KBM-7 (cell line): ENCODE measurements at regions not wholly inside any gene's neighbourhood (a gene's known extent, or its start where the extent isn't known, plus 50 kb on each side); places are given as distances from the start of the nearest gene placed in this dataset.
"Not testable (repeated sequence)": the region's sequence is repeated elsewhere in the genome, so short reads cannot be mapped to it uniquely, and the experiment has no call there.

Experiments
- DNase-seq: peaks from one replicate; pipeline ENCODE4 v3.0.0-alpha.2; 2015
- in situ Hi-C: fragments of 300-500 bp; cut with MboI; formaldehyde crosslinking; loops from 2 replicates; pipeline ENCODE4 v1.14.3; 2020; ENCODE audit warnings: low sequenced_read_pairs, low pct_unique_long_range_greater_than_20kb, mixed read lengths

GRCh38 chr14:89489761-89490437, 72.9 kb upstream of the FOXN3 start:
- DNase-seq, result no peak

GRCh38 chr14:89486961-89487360, 69.9 kb upstream of the FOXN3 start:
- in situ Hi-C loops, result no loop called here
- no peak for DNase-seq

More at GRCh38 chr14:89489761-89490437, 72.9 kb upstream of the FOXN3 start:
- in situ Hi-C loops, result no loop called here

- no peak for DNase-seq
- in situ Hi-C loops, result no loop called here
Measured at GRCh38 chr14:89486505-89486904, 69.5 kb upstream of the FOXN3 start.

GRCh38 chr14:89485264-89485663, 68.2 kb upstream of the FOXN3 start:
- no peak for DNase-seq
- in situ Hi-C loops, result no loop called here

DNA sequence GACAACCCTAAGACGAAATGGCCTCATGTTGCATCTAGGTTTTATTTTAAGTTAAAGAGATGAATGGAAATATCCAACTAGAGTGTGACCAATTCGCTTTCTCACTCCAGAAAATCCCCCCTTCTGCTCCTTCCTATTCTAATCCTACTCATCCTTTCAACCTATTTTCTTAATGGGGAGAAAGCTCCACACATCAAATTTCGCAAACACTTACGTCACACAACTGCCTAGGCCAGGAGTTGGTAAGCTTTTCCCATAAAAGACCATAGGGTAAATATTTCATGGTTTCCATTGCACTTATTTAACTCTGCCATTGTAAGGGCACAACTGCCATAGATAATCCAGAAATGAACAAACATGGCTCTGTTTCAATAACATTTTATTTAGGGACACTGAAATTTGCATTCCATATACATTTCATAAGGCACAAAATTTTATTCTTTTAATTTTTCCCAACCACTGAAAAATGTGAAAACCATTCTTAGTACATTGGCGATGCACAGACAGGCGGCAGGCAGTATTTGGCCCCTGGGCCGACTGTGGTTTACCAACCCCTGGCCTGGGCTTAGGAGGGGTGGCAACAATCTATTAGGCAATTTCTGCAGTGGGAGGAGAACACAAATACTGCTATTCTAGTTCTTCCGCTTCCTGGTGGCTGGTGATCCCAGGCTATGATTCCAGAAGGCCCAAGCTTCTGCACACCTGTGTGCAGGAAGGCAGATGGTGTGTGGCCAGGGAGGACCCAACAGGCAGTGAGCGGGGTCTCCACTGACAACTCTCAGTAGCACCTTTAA, 67.2 kb upstream of the FOXN3 start:
- DNase-seq, result no peak
- in situ Hi-C loops, result no loop called here

DNA sequence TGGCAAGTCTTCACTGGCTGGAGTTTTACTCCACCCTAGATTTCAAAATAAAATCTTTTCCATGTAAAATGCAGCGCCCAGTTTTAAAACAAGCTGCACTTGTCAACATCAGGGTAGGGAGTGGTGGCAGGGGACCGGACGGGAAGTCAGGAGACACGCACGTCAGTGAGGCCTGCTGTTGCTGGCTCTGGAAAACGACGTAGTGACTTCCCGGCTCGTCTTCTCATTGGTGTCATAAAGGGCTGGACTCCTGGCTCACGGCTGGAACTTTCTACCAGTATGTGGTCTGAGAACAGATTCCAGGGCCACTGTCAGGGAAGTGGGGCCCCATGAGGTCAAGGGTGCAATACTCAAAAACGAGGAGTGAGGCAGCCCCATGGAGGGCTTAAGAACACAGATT, 64.2 kb upstream of the FOXN3 start:
- DNase-seq, result no peak
- in situ Hi-C loops, result no loop called here

DNA sequence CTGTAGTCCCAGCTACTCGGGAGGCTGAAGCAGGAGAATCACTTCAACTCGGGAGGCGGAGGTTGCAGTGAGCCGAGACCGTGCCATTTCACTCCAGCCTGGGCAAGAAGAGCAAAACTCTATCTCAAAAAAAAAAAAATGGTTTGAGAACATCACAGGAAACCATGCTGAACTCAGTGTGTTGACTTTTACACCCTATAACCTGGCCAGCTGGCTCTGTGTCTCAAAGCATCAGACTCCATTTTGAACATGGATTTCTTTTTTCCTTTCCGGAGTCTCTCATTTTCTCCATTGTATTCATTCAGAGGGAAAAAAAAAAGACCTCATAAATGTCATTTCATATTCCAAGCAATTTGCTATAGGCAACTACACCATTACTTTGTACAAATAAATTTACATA, 63.2 kb upstream of the FOXN3 start:
- in situ Hi-C loops, result no loop called here

DNA sequence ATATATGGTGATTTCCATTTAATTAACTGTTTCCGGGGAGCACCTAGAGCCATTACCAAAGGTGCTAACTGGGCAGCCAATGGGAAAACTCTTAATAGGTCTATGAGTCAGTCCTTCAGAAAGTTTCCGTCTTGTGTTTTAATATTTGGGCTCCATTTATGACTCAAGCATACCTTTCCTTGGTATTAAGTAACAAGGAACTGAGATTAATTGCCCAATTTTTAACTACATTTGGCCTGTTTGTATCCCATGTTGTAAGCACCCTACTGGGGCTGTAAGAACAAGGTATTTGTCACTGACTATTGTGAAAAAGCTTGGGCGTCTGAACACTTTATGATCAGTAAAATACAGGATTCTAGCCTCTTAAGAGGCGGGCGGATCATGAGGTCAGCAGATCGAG, 62.8 kb upstream of the FOXN3 start:
- no peak for DNase-seq
- in situ Hi-C loops, result no loop called here

More for the DNA sequence above, 63.2 kb upstream of the FOXN3 start:
- DNase-seq, result no peak

DNA sequence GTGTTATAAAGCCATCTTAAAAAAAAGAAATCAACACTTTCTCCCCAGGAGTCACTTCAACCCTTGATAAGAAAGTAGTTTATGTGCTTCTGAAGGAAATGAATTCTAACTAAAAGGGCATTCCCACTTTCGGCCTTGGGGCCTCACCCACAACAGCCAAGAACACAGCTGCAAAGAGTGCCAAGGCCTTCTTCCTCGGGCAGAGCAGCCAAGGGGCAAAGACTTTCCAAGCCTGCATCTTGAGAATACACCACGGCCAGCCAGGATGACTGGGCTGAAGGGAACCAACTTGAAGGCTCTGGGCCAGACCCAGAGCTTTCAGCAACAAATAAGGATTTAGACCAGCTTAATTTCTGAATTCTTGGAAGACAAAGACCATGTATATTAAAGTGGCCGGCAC, 60.4 kb upstream of the FOXN3 start:
- in situ Hi-C loops, result no loop called here

GRCh38 chr14:89476354-89476896, 59.4 kb upstream of the FOXN3 start:
- DNase-seq, result no peak
- in situ Hi-C loops, result no loop called here

More for the DNA sequence above, 60.4 kb upstream of the FOXN3 start:
- no peak for DNase-seq

DNA sequence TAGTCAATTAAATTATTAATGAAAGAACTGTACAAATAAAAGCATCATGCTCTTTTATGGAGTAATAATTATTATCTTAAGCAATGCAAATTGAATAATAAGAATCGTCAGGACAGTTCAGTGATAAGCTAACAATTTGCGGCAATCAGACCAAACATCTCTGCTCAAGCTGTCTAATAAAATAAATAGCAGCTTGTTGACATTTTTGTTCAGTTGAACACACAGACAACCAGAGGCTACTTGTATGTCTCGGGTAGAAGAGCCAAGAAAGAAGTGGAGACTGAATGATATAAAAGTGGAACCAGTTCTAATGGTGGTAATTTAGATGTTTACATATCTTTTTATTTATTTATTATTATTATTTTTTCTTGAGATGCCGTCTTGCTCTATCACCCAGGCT, 57.4 kb upstream of the FOXN3 start:
- no peak for DNase-seq
- in situ Hi-C loops, result no loop called here

DNA sequence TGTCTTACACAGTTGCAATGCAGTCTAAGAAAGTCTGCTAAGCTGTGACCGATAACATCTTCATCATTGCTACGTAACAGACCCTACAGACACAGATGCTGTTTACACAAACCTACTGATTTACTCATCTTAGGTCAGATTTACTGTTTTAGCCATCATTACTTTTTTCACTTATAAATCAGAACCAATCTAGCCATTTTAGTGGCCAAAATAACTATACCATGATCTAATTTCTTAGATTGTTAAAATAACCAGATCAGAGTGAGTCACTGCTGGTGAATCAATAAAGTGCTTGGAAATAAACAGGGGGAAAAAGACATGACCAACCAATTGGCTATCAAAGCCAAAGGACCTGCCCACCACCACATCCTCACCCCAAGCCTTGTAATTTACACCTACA, 57.0 kb upstream of the FOXN3 start:
- in situ Hi-C loops, result no loop called here

GRCh38 chr14:89473569-89473968, 56.5 kb upstream of the FOXN3 start:
- in situ Hi-C loops, result no loop called here
- DNase-seq, result no peak

More for the DNA sequence above, 57.0 kb upstream of the FOXN3 start:
- DNase-seq, result no peak

DNA sequence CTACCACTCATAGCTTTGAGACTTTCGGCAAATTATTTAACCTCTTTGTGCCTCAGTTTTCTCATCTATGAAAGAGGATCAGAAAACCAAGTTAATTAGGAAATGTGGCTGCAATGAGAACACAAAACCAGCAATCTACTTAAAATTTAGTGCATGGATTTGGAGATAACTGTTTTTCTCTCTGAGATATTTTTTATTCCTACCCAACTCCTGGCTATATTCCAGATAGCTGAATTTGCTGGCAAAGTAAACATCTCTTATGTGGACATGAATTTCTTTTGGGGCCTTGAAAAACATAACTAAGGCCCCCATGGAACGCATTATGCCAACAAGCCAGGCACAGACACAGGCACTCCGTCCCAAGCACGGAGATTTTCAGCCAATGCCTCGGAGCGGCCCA, 53.4 kb upstream of the FOXN3 start:
- in situ Hi-C loops, result no loop called here
- DNase-seq, result no peak

GRCh38 chr14:89469210-89470198, 52.5 kb upstream of the FOXN3 start:
- no peak for DNase-seq
- in situ Hi-C loops, result no loop called here

DNA sequence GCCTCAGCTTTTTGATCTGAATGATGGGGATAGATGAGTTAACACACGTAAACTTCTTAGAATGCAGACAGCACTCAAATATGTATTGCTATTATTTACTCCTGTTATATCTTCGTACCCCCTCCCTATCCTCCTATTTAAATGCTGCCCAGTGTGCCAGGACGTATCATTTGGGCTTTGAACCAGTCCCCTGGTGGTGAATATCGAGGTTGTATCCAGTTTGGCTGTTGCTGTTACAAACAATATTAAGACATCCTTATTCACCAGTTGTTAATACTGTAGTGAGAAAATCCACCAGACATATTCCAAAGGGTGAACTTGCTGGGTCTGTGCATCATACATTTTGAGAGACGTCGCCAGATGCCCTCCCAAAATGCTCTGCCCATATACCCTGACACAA, 51.5 kb upstream of the FOXN3 start:
- no peak for DNase-seq
- in situ Hi-C loops, result no loop called here

GRCh38 chr14:89468030-89468429, 51.0 kb upstream of the FOXN3 start:
- in situ Hi-C loops, DNase-seq: not testable (repeated sequence)

GRCh38 chr14:89466944-89467343, 49.9 kb upstream of the FOXN3 start:
- in situ Hi-C loops, result no loop called here
- no peak for DNase-seq
